ENCODE measurements at regions not wholly inside any gene's neighbourhood (a gene's known extent, or its start where the extent isn't known, plus 50 kb on each side); places are given as distances from the start of the nearest gene placed in this dataset.

DNA sequence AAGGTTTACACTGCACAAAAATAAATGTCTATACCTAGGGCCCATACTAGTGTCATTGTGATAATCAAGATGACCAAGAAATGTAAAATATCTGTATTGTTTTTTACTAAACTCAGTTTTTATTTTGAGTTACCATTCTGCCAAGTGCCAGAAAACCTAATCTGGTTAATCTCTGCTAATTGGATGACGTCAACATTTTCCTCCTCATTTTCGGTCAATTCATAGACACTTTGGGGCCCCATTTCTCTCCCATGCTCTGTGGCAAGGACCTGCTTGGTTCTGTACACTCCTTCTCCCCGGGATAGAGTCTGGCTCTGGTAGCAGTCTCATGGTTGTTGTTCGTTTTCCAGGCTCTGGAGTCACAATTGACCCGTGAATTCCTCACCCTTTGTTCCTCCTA, 186.5 kb upstream of the TCF4 start:
- no peaks in the 10 kb centered on the region for H3K9me3 ChIP-seq (replicated peaks; ENCODE audit: insufficient read depth, low read length)
- H3K4me1 ChIP-seq (ENCODE audit: low read length) = no peaks in the 10 kb centered on the region
- no peak overlapping the region for H3K4me2 ChIP-seq (ENCODE audit: low read depth, low read length)
- no peaks in the 10 kb centered on the region for H3F3A ChIP-seq (ENCODE audit: insufficient read depth, low read length)
- no peaks in the 10 kb centered on the region for H3K36me3 ChIP-seq (replicated peaks; ENCODE audit: insufficient read depth, low read length)
- no peak overlapping the region for H2AFZ ChIP-seq (ENCODE audit: low read length)
- H3K9ac ChIP-seq (ENCODE audit: low read length) = no peak overlapping the region
- DNase-seq = no peak
- no peaks in the 10 kb centered on the region for H3K27me3 ChIP-seq (replicated peaks; ENCODE audit: insufficient read depth, low read length)
- H4K20me1 ChIP-seq (ENCODE audit: insufficient read depth, low read length) = no peaks in the 10 kb centered on the region
- H3K79me2 ChIP-seq (ENCODE audit: low read length) = no peaks in the 10 kb centered on the region
- no peak overlapping the region for H3K4me3 ChIP-seq (ENCODE audit: low read length)
- no peak overlapping the region for H3K27ac ChIP-seq (ENCODE audit: low read length)
- no peak for TF ChIP-seq EZH2phosphoT487 (IDR thresholded peaks at IDR 0.05; ENCODE audit: low read length)
- TF ChIP-seq, protein P1, sequence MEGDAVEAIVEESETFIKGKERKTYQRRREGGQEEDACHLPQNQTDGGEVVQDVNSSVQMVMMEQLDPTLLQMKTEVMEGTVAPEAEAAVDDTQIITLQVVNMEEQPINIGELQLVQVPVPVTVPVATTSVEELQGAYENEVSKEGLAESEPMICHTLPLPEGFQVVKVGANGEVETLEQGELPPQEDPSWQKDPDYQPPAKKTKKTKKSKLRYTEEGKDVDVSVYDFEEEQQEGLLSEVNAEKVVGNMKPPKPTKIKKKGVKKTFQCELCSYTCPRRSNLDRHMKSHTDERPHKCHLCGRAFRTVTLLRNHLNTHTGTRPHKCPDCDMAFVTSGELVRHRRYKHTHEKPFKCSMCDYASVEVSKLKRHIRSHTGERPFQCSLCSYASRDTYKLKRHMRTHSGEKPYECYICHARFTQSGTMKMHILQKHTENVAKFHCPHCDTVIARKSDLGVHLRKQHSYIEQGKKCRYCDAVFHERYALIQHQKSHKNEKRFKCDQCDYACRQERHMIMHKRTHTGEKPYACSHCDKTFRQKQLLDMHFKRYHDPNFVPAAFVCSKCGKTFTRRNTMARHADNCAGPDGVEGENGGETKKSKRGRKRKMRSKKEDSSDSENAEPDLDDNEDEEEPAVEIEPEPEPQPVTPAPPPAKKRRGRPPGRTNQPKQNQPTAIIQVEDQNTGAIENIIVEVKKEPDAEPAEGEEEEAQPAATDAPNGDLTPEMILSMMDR (IDR thresholded peaks at IDR 0.05; ENCODE audit: low read length) = no peak
- no peak for TF ChIP-seq EZH2 (optimal IDR thresholded peaks at IDR 0.05; ENCODE audit: low read depth, low read length)
- H3K9me2 ChIP-seq (replicated peaks; ENCODE audit: insufficient read depth, low read length) = no peaks in the 10 kb centered on the region

DNA sequence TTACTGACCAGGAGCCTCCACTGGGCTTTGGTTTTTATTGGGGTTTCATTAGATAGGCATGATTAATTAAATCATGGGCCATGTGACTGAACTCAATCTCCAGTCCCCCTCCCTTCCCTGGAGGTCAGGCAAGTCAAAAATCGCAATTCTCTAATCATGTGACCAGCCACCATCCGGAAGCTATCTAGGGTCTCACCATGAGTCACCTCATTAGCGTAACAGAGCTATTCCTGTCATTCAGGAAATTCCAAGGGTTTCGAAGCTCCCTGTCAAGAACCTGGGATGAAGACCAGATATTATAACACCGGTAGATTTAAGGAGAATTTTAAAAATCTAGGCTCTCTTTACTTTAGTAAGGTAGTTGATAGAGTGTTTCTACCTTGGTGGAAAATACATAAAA, 180.3 kb upstream of the TCF4 start:
- Histone ChIP-seq H3K27ac (ENCODE audit: low read length) (no peak overlapping the region), H3K27me3 (replicated peaks; ENCODE audit: insufficient read depth, low read length) (no peaks in the 10 kb centered on the region), H3K4me2 (ENCODE audit: low read depth, low read length) (no peak overlapping the region), H3K4me1 (ENCODE audit: low read length) (no peaks in the 10 kb centered on the region), H4K20me1 (ENCODE audit: insufficient read depth, low read length) (no peaks in the 10 kb centered on the region), H3K4me3 (ENCODE audit: low read length) (no peak overlapping the region), H3K36me3 (replicated peaks; ENCODE audit: insufficient read depth, low read length) (no peaks in the 10 kb centered on the region), H3K9me3 (replicated peaks; ENCODE audit: insufficient read depth, low read length) (no peaks in the 10 kb centered on the region), H2AFZ (ENCODE audit: low read length) (no peak overlapping the region), H3F3A (ENCODE audit: insufficient read depth, low read length) (no peaks in the 10 kb centered on the region), H3K79me2 (ENCODE audit: low read length) (no peaks in the 10 kb centered on the region), H3K9me2 (replicated peaks; ENCODE audit: insufficient read depth, low read length) (no peaks in the 10 kb centered on the region), H3K9ac (ENCODE audit: low read length) (no peak overlapping the region)
- no peak for TF ChIP-seq EZH2 (optimal IDR thresholded peaks at IDR 0.05; ENCODE audit: low read depth, low read length)
- TF ChIP-seq EZH2phosphoT487 (IDR thresholded peaks at IDR 0.05; ENCODE audit: low read length) = no peak
- TF ChIP-seq, protein P1 (IDR thresholded peaks at IDR 0.05; ENCODE audit: low read length) = no peak
- DNase-seq = no peak

DNA sequence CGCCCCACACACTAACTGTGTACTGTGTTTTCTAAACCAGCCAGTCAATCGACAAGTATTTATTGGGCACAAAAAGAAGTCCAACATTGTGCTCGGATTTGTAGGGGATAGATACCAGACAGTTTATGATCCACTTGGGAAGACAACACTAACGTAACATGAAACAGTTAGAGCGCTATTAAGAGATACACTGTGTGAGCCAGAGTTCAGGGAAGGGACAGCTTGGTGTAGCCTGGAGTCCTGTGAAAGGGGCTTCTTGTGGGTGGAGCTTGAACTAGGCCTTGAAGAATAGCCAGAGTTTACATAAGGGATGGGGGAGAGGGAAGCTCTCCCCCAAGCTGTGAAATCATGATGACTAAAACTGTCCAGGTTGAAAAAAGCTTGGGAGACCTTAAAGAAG, 176.4 kb upstream of the TCF4 start:
- Histone ChIP-seq H3K4me2 (ENCODE audit: low read depth, low read length) (no peak overlapping the region), H3K27ac (ENCODE audit: low read length) (no peak overlapping the region), H3K27me3 (replicated peaks; ENCODE audit: insufficient read depth, low read length) (no peaks in the 10 kb centered on the region), H3K4me3 (ENCODE audit: low read length) (no peak overlapping the region), H3K9ac (ENCODE audit: low read length) (no peak overlapping the region), H3K4me1 (ENCODE audit: low read length) (no peaks in the 10 kb centered on the region), H3F3A (ENCODE audit: insufficient read depth, low read length) (no peaks in the 10 kb centered on the region), H3K79me2 (ENCODE audit: low read length) (no peaks in the 10 kb centered on the region), H2AFZ (ENCODE audit: low read length) (no peak overlapping the region), H3K36me3 (replicated peaks; ENCODE audit: insufficient read depth, low read length) (no peaks in the 10 kb centered on the region), H3K9me3 (replicated peaks; ENCODE audit: insufficient read depth, low read length) (no peaks in the 10 kb centered on the region), H4K20me1 (ENCODE audit: insufficient read depth, low read length) (no peaks in the 10 kb centered on the region), H3K9me2 (replicated peaks; ENCODE audit: insufficient read depth, low read length) (no peaks in the 10 kb centered on the region)
- no peak for DNase-seq
- TF ChIP-seq EZH2phosphoT487 (IDR thresholded peaks at IDR 0.05; ENCODE audit: low read length) = no peak
- no peak for TF ChIP-seq EZH2 (optimal IDR thresholded peaks at IDR 0.05; ENCODE audit: low read depth, low read length)
- TF ChIP-seq, protein P1 (IDR thresholded peaks at IDR 0.05; ENCODE audit: low read length) = no peak

Data from MM.1S (cell line).